Panc1 (cell line): ENCODE measurements at regions not wholly inside any gene's neighbourhood (a gene's known extent, or its start where the extent isn't known, plus 50 kb on each side); places are given as distances from the start of the nearest gene placed in this dataset.

ENCODE experiments used
- ATAC-seq: fragments of 200-7000 bp; cut with Tn5 transposase; 2 replicates; pipeline ENCODE4 v1.9.1; 2020; ENCODE audit warnings: mild to moderate bottlenecking, moderate library complexity
- BruUV-seq: library from RNA; stranded (reverse); fragments of 400-500 nt; replicated peaks from 2 replicates; lab custom pipeline; 2021; lab: Mats Ljungman, UMichigan
- CTCF ChIA-PET: fragments of 300-600 bp; sonication (Branson Sonifier 250); formaldehyde crosslinking; loops from one replicate; lab custom pipeline; 2022; ENCODE audit warnings: antibody characterized with exemption; lab: Charles Lee
- POLR2A ChIA-PET: fragments of 300-600 bp; sonication (Branson Sonifier 250); formaldehyde crosslinking; loops from one replicate; lab custom pipeline; 2022; ENCODE audit warnings: antibody characterized with exemption; lab: Charles Lee
- DNase-seq: peaks from one replicate; pipeline ENCODE4 v3.0.0-alpha.2; 2010; ENCODE audit warnings: low read depth, low spot score
- H3K27ac ChIP-seq: 2 replicates; pipeline ENCODE4 v1.5.1; 2011; ENCODE audit warnings: mild to moderate bottlenecking, low read length, inconsistent platforms
- H3K27me3 ChIP-seq: fragments of 200-500 bp; sonication (Bioruptor generic); 2 replicates; pipeline ENCODE4 v1.6.0; 2014; ENCODE audit warnings: low read length, inconsistent platforms; ENCODE audit not compliant: control insufficient read depth, insufficient read depth
- H3K36me3 ChIP-seq: fragments of 200-500 bp; sonication (Bioruptor generic); 2 replicates; pipeline ENCODE4 v1.5.1; 2014; ENCODE audit warnings: inconsistent platforms, mild to moderate bottlenecking, low read length, moderate library complexity; ENCODE audit not compliant: control insufficient read depth, insufficient read depth
- H3K4me1 ChIP-seq: 2 replicates; pipeline ENCODE4 v1.5.1; 2011; ENCODE audit warnings: inconsistent platforms, mild to moderate bottlenecking, low read length, moderate library complexity; ENCODE audit not compliant: control insufficient read depth, insufficient read depth
- H3K4me3 ChIP-seq, 2 experiments: 2 replicates each; pipeline ENCODE4 v1.5.1; 2011 to 2012; ENCODE audit warnings: low read depth in 2 of 2, low read length in 2 of 2, mild to moderate bottlenecking in 2 of 2, inconsistent platforms in 1 of 2, moderate library complexity in 1 of 2
- H3K9me3 ChIP-seq: fragments of 200-500 bp; sonication (Bioruptor generic); 2 replicates; pipeline ENCODE4 v1.5.1; 2014; ENCODE audit warnings: low read depth, mild to moderate bottlenecking, inconsistent platforms, low read length, moderate library complexity; ENCODE audit not compliant: control insufficient read depth, insufficient read depth
- CTCF ChIP-seq: fragments of 450-650 bp; IDR thresholded peaks from 2 replicates; pipeline ENCODE4 v1.5.1; 2017; ENCODE audit warnings: mild to moderate bottlenecking
- POLR2AphosphoS5 ChIP-seq: IDR thresholded peaks from 2 replicates; pipeline ENCODE4 v1.6.1; 2012; ENCODE audit warnings: mild to moderate bottlenecking, low read depth, low read length, moderate library complexity
- REST ChIP-seq, 2 experiments: IDR thresholded peaks; 2 replicates each; pipeline ENCODE4 v1.6.1; 2011 to 2012; ENCODE audit warnings: low read depth in 2 of 2, control low read depth in 1 of 2, low read length in 1 of 2, mild to moderate bottlenecking in 1 of 2, moderate library complexity in 1 of 2; ENCODE audit not compliant: insufficient read depth in 1 of 2
- SIN3A ChIP-seq: IDR thresholded peaks from 2 replicates; pipeline ENCODE4 v1.6.1; 2012; ENCODE audit warnings: low read depth, mild to moderate bottlenecking, low read length, moderate library complexity, borderline replicate concordance; ENCODE audit not compliant: insufficient read depth
- TCF7L2 ChIP-seq: IDR thresholded peaks from 2 replicates; pipeline ENCODE4 v1.6.1; 2011; ENCODE audit warnings: mild to moderate bottlenecking, low read depth, low read length, inconsistent platforms
- in situ Hi-C: cut with HindIII; loops from 2 replicates; pipeline ENCODE4 v1.10.0; 2016; ENCODE audit warnings: low sequenced_read_pairs, low pct_unique_long_range_greater_than_20kb
- intact Hi-C: fragments of 100-400 bp; cut with micrococcal nuclease; formaldehyde crosslinking; loops from one replicate; pipeline ENCODE4 v1.10.0; 2022; ENCODE audit not compliant: unreplicated experiment

- intact Hi-C loops (no loop called here), in situ Hi-C loops (no loop called here)
- H3K9me3 ChIP-seq, result no peaks in the 10 kb centered on the region
Observed at GRCh38 chr4:4614925-4615678, 73.3 kb upstream of the STX18 start.

GRCh38 chr4:4613641-4614286 is 71.9 kb upstream of the STX18 start:
- in situ Hi-C loops (no loop called here), intact Hi-C loops (no loop called here)
- Histone ChIP-seq H3K36me3 (no peaks in the 10 kb centered on the region), H3K27ac (no peak overlapping the region), H3K9me3 (no peaks in the 10 kb centered on the region), H3K4me1 (no peaks in the 10 kb centered on the region), H3K4me3 (no peak overlapping the region), H3K27me3 (no peaks in the 10 kb centered on the region)
- ATAC-seq, result no peak
- POLR2A ChIA-PET, result no interaction called here
- DNase-seq, result no peak
- CTCF ChIA-PET, result no interaction called here
- no TSS peak for BruUV-seq
- TF ChIP-seq CTCF, result no peak
- no peak for TF ChIP-seq TCF7L2
- no peak for TF ChIP-seq REST (IDR thresholded peaks at IDR 0.05; ENCODE audit: insufficient read depth in 1 of 2, low read depth in 2 of 2, low read length in 1 of 2)
- TF ChIP-seq SIN3A, result no peak

More at GRCh38 chr4:4614925-4615678, 73.3 kb upstream of the STX18 start:
- Histone ChIP-seq H3K27me3 (no peaks in the 10 kb centered on the region), H3K27ac (no peak overlapping the region), H3K36me3 (no peaks in the 10 kb centered on the region), H3K4me3 (no peak overlapping the region), H3K4me1 (no peaks in the 10 kb centered on the region)
- POLR2A ChIA-PET, result no interaction called here
- no peak for DNase-seq
- CTCF ChIA-PET, result no interaction called here
- no peak for ATAC-seq
- BruUV-seq, result no TSS peak
- no peak for TF ChIP-seq POLR2AphosphoS5
- TF ChIP-seq REST (IDR thresholded peaks at IDR 0.05; ENCODE audit: insufficient read depth in 1 of 2, low read depth in 2 of 2, low read length in 1 of 2), result no peak
- no peak for TF ChIP-seq SIN3A
- no peak for TF ChIP-seq CTCF
- no peak for TF ChIP-seq TCF7L2
